BLaER1 (cell line): ENCODE measurements at regions not wholly inside any gene's neighbourhood (a gene's known extent, or its start where the extent isn't known, plus 50 kb on each side); places are given as distances from the start of the nearest gene placed in this dataset.

Experiments
- H3K27ac ChIP-seq: shearing (Covaris generic); formaldehyde crosslinking; 2 replicates; pipeline ENCODE4 v1.8.1; 2022
- H3K27me3 ChIP-seq: shearing (Covaris generic); formaldehyde crosslinking; 2 replicates; pipeline ENCODE4 v1.8.1; 2022
- H3K36me3 ChIP-seq: shearing (Covaris generic); formaldehyde crosslinking; 2 replicates; pipeline ENCODE4 v1.8.1; 2022
- H3K4me1 ChIP-seq: shearing (Covaris generic); formaldehyde crosslinking; 2 replicates; pipeline ENCODE4 v1.8.1; 2022
- H3K4me2 ChIP-seq: shearing (Covaris generic); formaldehyde crosslinking; 2 replicates; pipeline ENCODE4 v1.8.1; 2022
- H3K4me3 ChIP-seq: shearing (Covaris generic); formaldehyde crosslinking; 2 replicates; pipeline ENCODE4 v1.8.1; 2022
- H3K9ac ChIP-seq: shearing (Covaris generic); formaldehyde crosslinking; 2 replicates; pipeline ENCODE4 v1.8.1; 2022
- H3K9me3 ChIP-seq: shearing (Covaris generic); formaldehyde crosslinking; 2 replicates; pipeline ENCODE4 v1.8.1; 2022
- H4K20me1 ChIP-seq: shearing (Covaris generic); formaldehyde crosslinking; 2 replicates; pipeline ENCODE4 v1.8.1; 2022
- Cebpa-rat ChIP-seq: shearing (Covaris generic); IDR thresholded peaks from 2 replicates; pipeline ENCODE4 v1.8.1; 2022

- Histone ChIP-seq H3K4me2 (no peak overlapping the region), H3K4me3 (no peak overlapping the region), H4K20me1 (no peaks in the 10 kb centered on the region), H3K9ac (no peak overlapping the region), H3K9me3 (no peaks in the 10 kb centered on the region), H3K36me3 (no peaks in the 10 kb centered on the region), H3K27me3 (no peaks in the 10 kb centered on the region), H3K4me1 (no peaks in the 10 kb centered on the region), H3K27ac (no peak overlapping the region)
- TF ChIP-seq Cebpa-rat: no peak
Measured at GRCh38 chr13:81778350-81778749, 1437.4 kb upstream of the SPRY2 start.

- Histone ChIP-seq H3K9ac (no peak overlapping the region), H3K9me3 (no peaks in the 10 kb centered on the region), H3K27ac (no peak overlapping the region), H3K4me2 (no peak overlapping the region), H4K20me1 (no peaks in the 10 kb centered on the region), H3K27me3 (no peaks in the 10 kb centered on the region), H3K4me3 (no peak overlapping the region), H3K36me3 (no peaks in the 10 kb centered on the region), H3K4me1 (no peaks in the 10 kb centered on the region)
- no peak for TF ChIP-seq Cebpa-rat
Measured at GRCh38 chr13:81773263-81773662, 1432.3 kb upstream of the SPRY2 start.

- no peaks in the 10 kb centered on the region for H3K9me3 ChIP-seq
- H3K27ac ChIP-seq: no peak overlapping the region
- H4K20me1 ChIP-seq: no peaks in the 10 kb centered on the region
- no peaks in the 10 kb centered on the region for H3K27me3 ChIP-seq
- no peak overlapping the region for H3K9ac ChIP-seq
- H3K4me1 ChIP-seq: no peaks in the 10 kb centered on the region
- no peaks in the 10 kb centered on the region for H3K36me3 ChIP-seq
- no peak overlapping the region for H3K4me2 ChIP-seq
- TF ChIP-seq Cebpa-rat: no peak
- H3K4me3 ChIP-seq: no peak overlapping the region
Measured at GRCh38 chr13:81771951-81772350, 1431.0 kb upstream of the SPRY2 start.

GRCh38 chr13:81770868-81771505 is 1430.1 kb upstream of the SPRY2 start:
- H3K4me2 ChIP-seq: no peak overlapping the region
- no peaks in the 10 kb centered on the region for H4K20me1 ChIP-seq
- H3K27me3 ChIP-seq: no peaks in the 10 kb centered on the region
- no peaks in the 10 kb centered on the region for H3K9me3 ChIP-seq
- H3K36me3 ChIP-seq: no peaks in the 10 kb centered on the region
- H3K4me1 ChIP-seq: no peaks in the 10 kb centered on the region
- H3K9ac ChIP-seq: no peak overlapping the region
- no peak overlapping the region for H3K27ac ChIP-seq
- no peak overlapping the region for H3K4me3 ChIP-seq
- no peak for TF ChIP-seq Cebpa-rat

GRCh38 chr13:81762449-81762848 is 1421.5 kb upstream of the SPRY2 start:
- no peak for TF ChIP-seq Cebpa-rat
- no peak overlapping the region for H3K4me2 ChIP-seq
- no peak overlapping the region for H3K27ac ChIP-seq
- no peaks in the 10 kb centered on the region for H4K20me1 ChIP-seq
- no peaks in the 10 kb centered on the region for H3K36me3 ChIP-seq
- no peak overlapping the region for H3K4me3 ChIP-seq
- no peak overlapping the region for H3K9ac ChIP-seq
- H3K4me1 ChIP-seq: no peaks in the 10 kb centered on the region
- no peaks in the 10 kb centered on the region for H3K27me3 ChIP-seq
- peaks cover 11% of the 10 kb centered on the region for H3K9me3 ChIP-seq

GRCh38 chr13:81760316-81760715 is 1419.4 kb upstream of the SPRY2 start:
- Histone ChIP-seq H3K4me2 (no peak overlapping the region), H3K27me3 (no peaks in the 10 kb centered on the region), H3K4me1 (no peaks in the 10 kb centered on the region), H3K27ac (no peak overlapping the region), H3K9me3 (peaks cover 11% of the 10 kb centered on the region), H3K4me3 (no peak overlapping the region), H3K36me3 (no peaks in the 10 kb centered on the region), H3K9ac (no peak overlapping the region), H4K20me1 (no peaks in the 10 kb centered on the region)
- no peak for TF ChIP-seq Cebpa-rat

GRCh38 chr13:81757348-81757970 is 1416.5 kb upstream of the SPRY2 start:
- no peaks in the 10 kb centered on the region for H3K4me1 ChIP-seq
- no peaks in the 10 kb centered on the region for H3K27me3 ChIP-seq
- H3K27ac ChIP-seq: no peak overlapping the region
- H3K36me3 ChIP-seq: no peaks in the 10 kb centered on the region
- no peak overlapping the region for H3K9ac ChIP-seq
- no peak overlapping the region for H3K4me2 ChIP-seq
- no peaks in the 10 kb centered on the region for H4K20me1 ChIP-seq
- no peak for TF ChIP-seq Cebpa-rat
- H3K9me3 ChIP-seq: peaks cover 11% of the 10 kb centered on the region
- no peak overlapping the region for H3K4me3 ChIP-seq

GRCh38 chr13:81745391-81745790 is 1404.5 kb upstream of the SPRY2 start:
- no peak overlapping the region for H3K4me3 ChIP-seq
- H3K4me2 ChIP-seq: no peak overlapping the region
- no peaks in the 10 kb centered on the region for H4K20me1 ChIP-seq
- no peak for TF ChIP-seq Cebpa-rat
- H3K36me3 ChIP-seq: no peaks in the 10 kb centered on the region
- no peak overlapping the region for H3K9ac ChIP-seq
- no peaks in the 10 kb centered on the region for H3K4me1 ChIP-seq
- no peaks in the 10 kb centered on the region for H3K27me3 ChIP-seq
- H3K9me3 ChIP-seq: no peaks in the 10 kb centered on the region
- H3K27ac ChIP-seq: no peak overlapping the region

- Histone ChIP-seq H3K4me2 (no peak overlapping the region), H3K27me3 (no peaks in the 10 kb centered on the region), H3K9me3 (no peaks in the 10 kb centered on the region), H3K9ac (no peak overlapping the region), H3K36me3 (no peaks in the 10 kb centered on the region), H3K4me3 (no peak overlapping the region), H4K20me1 (no peaks in the 10 kb centered on the region), H3K27ac (no peak overlapping the region), H3K4me1 (no peaks in the 10 kb centered on the region)
- no peak for TF ChIP-seq Cebpa-rat
Measured at GRCh38 chr13:81738364-81738763, 1397.4 kb upstream of the SPRY2 start.

GRCh38 chr13:81726037-81726726 is 1385.3 kb upstream of the SPRY2 start:
- Histone ChIP-seq H3K27me3 (no peaks in the 10 kb centered on the region), H3K36me3 (no peaks in the 10 kb centered on the region), H4K20me1 (no peaks in the 10 kb centered on the region), H3K9me3 (no peaks in the 10 kb centered on the region; the same call in 1 of the 2 replicates), H3K4me2 (no peak overlapping the region), H3K27ac (no peak overlapping the region), H3K9ac (no peak overlapping the region), H3K4me3 (no peak overlapping the region), H3K4me1 (no peaks in the 10 kb centered on the region)
- TF ChIP-seq Cebpa-rat: no peak
